ENCODE measurements at regions not wholly inside any gene's neighbourhood (a gene's known extent, or its start where the extent isn't known, plus 50 kb on each side); places are given as distances from the start of the nearest gene placed in this dataset.

DNA sequence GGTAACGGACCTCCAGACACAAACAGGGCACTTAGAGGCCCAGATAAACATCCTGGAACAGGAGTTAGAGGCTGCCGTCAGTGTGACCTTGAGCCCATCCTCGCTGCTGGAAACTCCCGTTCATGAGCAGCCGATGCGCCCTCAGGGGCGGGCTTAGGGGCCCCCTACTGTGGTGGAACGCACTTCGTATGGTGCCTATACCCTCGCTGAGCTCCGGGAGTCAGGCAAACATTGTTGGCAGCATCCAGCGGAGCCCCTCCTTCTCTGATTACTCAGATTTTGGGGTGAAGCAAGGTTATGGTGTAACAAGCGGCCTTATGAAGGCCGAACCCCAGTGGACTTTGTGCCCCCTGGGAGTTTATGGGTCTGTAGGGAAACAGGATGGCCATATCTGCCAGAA lies 205.3 kb upstream of the SYT4 start:
- DNase-seq, result no peak

DNA sequence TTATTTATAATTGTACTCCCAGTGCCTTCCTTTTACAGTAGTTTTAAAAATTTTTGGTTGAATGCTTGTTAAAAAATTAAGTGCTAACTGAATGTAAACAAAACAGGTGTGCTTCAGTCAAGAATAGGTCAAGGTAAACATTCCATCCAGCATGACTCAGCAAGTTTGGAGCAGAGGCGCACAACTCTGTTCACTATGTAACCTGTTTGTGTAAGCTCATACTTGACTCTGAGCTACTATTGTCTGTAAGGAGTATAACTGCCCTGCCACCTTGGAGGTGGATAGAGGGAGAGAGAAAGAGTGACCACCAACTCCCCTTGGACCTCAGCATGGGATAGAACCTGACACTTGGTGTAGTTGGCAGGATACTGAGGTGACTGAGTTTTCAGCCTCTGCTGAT lies 207.4 kb upstream of the SYT4 start:
- DNase-seq, result no peak

DNA sequence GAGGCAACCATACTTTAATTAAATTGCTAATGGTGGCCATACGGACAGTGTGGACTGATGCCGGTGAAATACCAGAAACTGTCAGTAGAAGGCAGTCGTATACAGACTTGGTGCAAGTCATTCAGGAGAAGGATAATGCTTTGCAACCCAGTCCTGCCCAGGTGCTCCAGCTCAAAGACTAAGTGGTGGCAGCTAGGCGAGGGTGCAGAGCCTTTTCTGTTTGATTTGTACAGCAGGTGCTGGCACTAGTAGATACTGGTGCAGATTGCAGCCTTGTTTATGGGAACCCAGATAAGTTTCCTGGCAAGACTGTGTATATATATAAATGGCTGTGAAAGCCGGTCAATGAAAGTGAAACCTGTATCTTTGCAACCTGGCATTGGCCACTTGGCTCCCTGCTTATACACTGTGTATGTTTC lies 208.3 kb upstream of the SYT4 start:
- DNase-seq, result no peak

DNA sequence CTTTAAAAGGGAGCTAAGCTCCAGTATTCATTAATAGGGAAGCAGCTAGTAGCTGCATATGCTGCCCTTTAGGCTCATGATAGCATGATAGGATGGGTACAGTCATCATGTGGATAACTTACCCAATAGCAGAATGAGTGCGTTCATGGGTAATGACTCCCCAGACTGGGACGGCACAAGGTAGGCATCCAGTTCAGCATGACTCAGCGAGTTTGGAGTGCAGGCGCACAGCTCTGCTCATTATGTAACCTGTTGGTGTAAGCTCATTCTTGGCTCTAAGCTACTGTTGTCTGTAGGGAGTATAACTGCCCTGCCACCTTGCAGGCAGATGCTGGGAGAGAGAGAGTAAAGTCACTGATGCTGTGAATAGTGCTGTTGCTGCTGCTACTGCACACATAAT lies 209.2 kb upstream of the SYT4 start:
- peak; percentile 7 for DNase-seq

DNA sequence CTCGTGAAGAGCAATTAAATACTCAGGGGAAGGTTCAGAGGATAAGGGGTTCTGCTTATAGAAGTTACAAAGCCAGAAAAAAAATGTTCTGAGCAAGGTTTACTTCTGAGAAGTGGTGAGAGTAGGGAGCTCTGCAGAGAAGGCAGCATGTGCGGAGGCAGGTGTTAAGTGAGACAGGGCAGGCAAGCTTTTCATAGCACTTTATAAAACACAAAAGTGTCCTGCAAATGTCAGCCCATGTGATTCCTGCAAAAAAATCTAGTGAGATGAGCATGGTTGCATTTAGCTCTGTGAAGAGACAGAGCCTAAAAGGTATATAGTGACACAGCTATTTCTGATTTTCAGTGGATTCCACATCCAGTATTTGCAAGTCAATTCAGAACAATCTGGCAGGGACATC lies 223.8 kb upstream of the SYT4 start:
- DNase-seq, result no peak

DNA sequence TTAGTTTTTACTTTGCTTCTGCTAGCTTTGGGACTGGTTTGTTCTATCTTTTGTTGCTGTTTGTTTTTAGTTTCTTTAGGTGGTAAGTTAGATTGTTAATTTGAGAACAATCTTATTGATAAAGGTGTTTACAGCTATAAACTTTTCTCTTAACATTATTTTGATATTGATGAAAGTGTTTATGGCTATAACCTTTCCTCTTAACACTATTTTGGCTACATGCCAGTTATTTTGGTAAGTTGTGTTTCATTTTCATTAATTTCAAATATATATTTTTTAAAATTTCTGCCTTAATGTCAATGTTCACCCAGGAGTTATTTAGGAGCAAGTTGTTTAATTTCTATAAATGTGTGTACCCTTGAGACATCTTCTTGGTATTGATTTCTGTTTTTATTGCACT lies 229.6 kb upstream of the SYT4 start:
- DNase-seq, result no peak

DNA sequence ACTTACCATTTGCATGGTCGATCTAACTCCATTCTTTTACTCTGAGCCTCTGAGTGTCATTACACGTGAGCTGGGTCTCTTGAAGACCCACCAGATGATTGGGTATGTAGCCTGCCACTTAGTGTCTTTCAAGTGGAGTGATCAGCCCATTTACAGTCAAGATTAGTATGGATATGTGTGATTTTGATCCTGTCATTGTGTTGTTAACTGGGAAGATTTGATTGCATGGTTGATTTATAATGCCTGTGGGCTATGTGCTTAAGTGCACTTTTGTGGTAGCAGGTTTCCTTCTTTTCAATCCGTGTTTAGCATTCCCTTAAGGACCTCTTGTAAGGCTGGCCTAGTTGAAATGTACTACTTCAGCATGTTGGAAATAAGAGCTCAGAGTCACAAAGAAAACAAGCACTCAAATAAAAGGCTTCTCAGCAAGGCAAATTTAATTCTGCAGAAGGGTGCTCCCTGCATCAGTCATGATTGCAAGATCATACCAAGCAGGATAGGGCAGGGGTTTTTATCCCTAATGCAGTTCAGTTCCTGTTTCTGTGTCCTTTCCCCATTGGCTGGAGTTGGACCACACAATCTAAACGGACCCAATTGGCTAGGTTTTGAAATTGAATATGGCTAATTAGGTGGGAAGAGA lies 230.7 kb upstream of the SYT4 start:
- no peak for DNase-seq

DNA sequence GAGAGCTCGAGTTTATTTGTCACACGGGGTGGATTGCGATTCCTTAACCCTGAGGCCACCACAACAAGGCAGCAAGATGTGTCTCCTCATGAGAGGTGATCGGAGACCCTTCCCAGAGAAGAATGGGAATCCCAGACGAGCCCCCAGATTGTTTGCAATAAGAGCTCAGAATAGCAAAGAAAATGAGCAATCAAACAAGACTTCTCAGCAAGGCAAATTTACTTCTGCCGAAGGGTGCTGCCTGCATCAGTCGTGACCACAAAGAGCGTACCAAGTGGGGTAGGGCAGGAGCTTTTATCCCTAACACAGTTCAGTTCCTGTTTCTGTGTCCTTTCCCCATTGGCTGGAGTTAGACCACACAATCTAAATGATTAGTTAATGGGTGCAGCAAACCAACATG lies 237.5 kb upstream of the SYT4 start:
- DNase-seq, result no peak

DNA sequence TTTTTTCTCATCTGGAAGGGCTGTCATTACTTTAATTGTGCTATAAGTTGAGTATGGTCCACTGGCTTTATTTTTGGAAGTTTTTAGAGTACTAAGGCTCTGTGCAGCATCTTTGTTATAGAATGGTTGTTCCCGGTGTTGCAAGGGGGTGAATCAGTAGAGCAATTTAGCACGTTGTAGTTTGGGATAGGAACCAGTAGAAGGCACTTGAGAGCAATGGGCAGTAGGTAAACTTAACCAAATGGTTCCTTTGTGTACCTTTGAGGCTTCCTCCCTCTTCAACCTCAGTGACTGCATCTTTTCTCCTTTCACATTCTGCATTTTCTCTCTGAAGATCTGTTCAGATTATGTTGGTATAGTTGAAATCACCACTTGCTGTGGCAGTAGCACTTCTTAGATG lies 238.2 kb upstream of the SYT4 start:
- no peak for DNase-seq

DNA sequence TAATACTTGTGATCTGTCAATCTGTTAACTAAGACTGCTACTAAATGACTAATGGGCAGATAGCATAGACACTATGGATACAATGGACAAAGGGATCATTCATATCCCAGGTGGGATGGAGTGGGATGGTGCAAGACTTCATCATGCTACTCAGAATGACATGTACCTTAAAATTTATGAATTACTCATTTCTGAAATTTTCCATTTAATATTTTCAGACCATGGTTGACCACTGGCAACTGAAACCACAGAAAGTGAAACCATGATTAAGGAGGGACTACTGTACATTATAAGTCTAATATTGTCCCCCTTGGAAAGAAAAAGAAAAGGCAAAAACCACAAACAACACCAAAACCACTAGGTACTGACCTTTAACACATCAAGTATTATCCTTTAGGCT lies 247.0 kb upstream of the SYT4 start:
- DNase-seq, result no peak

DNA sequence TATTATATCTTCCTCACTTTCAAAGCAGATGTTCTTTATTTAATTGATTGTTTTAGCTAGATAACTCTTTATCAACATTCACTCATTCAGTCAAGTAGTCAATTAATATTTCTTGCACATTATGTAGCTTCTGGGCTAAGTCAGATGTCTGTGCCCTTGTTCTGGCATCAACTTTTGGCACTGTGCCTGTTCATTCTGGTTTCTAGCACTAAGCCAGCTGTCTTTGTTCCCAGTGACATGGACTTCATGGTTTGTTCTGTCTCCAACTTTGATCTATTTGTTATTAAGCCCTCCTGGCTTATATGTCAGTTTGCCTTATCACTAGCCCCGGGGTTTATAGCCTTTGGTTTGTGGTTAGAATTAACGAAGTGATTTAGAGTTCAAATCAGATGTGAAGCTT lies 247.9 kb upstream of the SYT4 start:
- DNase-seq, result no peak

DNA sequence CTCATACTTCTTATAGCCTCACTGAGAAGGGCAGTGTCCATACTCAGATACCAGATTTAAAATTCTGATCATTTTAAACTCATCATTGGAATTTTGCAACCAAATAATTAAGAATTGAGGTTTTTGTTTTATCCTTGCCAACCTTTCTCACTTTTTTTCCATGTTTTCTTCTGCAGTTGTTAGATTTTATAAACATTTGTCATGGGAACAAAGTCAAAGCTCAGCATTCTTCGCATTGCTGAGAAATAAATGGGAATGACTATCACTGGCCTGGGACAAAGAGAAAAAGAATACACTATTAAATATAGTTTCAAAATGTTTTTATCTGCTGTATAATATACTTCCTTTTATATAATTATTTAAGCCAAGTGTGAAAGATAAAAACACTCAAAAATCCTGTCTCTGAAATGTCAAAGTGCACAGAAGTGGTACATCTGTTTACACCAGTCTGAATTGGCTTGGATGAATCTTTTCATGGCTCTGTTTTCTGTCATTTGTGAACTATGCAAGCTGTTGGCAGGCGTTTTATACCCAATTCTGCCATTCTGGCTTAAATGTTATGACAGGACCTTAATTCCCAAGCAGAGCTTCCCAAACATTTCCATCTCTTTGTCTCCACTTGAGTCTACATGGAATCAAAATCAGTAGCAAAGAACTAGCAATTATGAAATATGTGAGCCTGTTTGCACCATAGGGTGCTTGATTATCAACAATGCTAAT lies 249.3 kb upstream of the SYT4 start:
- no peak for DNase-seq

DNA sequence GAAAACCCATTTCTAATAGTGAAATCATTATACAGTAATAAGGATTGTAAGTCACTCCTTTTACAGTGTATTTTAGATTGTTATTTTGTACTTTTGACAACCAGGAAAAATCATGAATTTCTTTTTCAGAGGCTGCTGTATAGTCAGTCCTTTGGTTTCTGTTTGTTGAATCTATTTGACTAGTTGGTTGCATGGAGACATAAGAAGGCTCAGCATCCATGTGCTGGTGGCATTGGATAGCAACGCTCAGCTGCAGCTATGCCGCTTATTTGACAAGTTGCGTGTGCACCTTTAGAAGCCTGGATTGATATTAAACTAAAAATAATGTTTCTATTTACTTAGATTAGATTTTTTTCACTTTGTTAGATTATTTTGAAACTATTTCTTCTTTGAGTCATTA lies 254.1 kb upstream of the SYT4 start:
- no peak for DNase-seq

DNA sequence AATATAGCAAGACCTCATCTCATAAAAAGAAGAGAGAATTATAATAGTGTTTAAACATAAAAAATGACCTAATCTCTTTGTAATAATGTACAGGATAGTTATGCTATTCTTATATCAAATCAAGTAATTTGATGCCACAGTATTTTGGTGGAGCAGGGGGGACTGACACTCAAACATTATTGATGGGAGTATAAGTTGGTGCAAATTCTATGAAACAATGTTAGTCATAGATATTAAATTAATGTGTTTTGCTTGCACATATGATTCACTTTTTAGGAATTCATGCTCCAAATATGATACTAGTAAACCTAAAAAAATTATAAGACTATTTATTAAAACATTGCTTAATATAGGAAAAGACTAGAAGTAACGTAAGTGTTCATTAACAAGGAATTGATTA lies 256.1 kb upstream of the SYT4 start:
- no peak for DNase-seq

DNA sequence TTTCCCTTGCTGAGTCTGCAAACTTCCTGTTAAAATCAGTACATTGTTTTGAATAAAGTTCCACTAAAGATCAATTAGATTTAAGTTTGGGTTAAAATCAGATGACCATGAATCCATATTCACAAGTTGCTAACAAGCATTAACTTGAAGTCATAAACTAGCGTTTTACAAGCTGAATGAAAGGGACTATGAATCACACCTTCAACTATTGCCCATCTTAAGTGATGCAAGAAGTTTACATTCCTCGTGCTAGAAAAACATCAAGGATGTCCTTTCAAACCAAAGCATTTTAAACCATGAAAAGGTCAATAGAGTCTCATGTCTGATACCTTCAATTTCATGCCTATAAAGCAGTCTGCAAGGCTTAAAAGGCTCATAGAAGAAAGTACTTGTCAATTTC lies 257.2 kb upstream of the SYT4 start:
- no peak for DNase-seq

DNA sequence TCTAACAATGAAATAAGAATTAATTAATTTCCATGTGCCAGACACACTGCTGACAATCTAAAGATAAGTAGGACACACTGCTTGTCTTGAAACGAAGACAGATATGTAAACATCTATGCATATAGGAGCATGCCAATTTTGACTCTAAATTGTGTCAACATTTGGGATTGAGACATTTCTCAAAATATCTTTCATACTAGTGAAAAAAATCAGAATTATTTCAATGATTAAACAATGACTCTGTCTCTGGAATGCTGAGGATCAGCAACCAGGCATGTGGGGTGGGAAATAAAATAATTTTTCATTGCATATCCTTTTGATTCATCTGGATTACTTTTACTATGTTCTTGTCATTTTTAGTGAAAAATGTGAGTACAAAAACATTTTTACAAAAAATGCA lies 262.6 kb upstream of the SYT4 start:
- DNase-seq, result no peak

DNA sequence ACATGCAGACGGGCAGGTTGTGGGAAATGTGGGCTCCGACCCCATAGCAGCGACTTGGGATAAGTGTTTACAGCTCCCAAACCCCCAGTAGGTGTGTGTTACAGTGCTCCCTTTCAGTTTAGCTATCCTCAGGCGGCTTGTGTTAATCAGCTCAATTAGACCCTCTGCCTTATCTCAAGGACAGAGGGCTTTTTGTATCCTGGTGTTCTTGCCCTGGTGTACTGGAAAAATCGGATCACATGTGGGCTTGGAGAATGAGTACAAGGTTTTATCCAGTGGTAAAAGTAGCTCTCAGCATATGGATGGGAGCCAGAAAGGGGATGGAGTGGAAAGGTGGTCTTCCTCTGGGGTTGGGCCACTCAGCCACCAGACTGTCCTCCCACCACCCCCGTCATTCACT lies 264.7 kb upstream of the SYT4 start:
- DNase-seq, result no peak

DNA sequence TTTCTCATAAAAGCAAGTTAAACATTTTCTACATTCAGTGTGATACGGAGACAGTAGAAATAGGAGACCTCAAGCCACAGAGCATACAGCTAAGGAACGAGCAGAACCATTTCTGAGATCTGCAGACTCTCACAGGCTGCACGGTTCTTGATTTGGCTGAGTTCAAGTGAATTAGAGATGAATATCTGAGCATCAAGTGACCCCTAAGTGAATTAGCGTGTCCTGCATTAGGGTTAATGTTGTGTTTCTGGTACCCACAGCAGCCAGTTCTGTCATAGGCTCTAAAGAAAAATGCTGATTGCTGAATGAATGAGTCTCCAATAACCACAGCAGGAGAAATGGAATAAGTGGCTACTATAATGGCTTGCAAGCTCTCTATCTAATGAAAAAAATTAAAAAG lies 265.9 kb upstream of the SYT4 start:
- DNase-seq, result no peak

DNA sequence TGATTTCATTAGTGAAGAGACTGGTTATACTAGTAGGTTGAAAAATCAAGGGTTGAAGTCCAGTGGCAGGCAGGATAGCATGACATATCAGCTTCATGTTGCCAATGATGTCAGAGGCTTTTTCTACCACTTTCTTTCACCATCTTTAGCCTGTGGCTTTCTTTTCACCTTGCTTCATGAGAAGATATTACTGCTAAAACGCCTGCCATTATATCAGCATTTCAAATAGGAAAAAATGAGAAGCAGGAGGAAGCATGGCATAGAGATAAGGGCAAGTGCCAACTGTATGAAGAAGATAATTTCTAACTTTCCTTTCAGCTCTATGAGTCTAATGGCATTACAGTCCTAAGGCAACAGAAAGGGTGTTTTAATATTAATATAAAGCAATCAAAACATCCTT lies 270.2 kb upstream of the SYT4 start:
- no peak for DNase-seq

DNA sequence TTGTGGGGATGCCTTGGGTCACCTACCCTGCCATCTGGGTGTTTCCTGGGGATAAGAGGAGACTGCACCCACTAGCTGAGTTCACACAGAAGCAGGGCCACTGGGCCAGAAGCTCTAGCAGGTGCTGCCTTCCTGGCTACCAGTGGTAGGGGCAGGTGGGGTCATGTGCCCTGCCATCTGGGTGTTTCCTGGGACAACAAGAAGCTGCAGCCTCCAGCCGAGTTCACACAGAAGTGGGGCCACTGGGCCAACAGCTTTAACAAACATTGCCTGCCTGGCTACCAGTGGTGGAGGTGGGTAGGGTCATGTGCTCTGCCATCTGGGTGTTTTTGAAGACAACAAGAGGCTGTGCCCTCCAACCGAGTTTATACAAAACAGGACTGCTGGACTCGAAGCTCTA lies 282.2 kb upstream of the SYT4 start:
- DNase-seq, result no peak

DNA sequence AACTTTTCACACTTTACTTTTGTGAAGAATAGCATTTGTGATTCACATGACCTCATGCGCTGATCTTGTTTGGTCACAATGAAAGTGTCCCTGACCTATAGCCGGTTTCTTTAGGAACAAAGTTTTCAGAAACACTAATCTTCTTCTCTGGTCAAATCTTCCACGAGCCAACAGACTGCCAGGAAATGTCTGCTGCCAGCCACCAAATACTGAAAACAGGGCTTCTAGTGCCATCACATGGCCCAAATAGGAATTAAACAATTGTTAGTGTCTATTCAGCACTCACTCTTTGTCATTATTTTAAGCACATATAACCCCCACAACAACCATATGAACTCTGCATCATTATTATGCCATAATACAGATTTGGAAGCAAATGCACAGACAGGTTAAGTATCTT lies 286.5 kb upstream of the SYT4 start:
- DNase-seq, result no peak

DNA sequence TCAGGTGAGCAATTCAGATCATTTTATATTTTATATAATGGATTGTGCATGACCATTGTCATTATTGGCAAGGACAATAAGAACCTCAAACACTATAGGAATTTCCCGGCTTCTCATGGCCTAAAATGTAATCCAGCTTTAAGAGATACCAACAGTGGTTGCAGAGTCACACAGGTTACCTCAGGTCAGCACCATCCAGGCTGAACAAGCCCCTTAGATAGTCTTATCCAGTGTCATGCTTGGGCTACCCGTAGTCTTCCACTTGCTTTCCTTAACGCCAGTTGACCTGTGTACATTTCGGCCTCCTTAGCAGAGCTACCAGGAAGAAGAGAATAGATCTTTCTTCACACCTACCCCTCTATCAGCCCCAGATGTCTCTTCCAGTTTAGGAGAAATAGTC lies 293.3 kb upstream of the SYT4 start:
- DNase-seq, result no peak

DNA sequence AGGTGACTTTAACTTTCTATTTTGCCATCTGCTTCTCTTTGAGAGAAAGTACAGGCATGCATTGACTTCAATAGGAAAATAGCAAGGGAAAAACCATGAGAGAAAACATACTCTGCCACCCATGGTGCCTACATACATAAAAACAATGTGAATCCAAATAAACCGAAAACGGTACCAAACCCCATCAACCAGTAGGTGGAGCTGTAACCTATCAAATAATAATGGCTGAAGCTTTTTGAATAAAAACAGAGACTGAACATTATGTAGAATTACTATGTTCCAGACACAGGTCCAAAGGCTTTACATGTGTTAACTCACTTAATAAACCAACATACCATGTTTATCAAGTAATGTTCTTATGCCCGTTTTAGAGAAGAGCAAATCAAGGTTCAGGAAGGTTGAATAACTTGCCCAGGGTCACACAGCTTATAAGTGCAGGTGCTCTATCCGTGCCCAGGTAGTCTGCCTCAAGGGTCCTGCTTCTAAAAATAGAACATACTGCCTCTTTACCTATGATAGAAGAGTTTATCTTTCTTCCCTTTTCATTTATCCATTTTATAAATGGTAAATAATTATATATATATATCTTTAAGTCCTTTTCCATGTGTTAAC lies 293.9 kb upstream of the SYT4 start:
- peak; percentile 13 for DNase-seq

DNA sequence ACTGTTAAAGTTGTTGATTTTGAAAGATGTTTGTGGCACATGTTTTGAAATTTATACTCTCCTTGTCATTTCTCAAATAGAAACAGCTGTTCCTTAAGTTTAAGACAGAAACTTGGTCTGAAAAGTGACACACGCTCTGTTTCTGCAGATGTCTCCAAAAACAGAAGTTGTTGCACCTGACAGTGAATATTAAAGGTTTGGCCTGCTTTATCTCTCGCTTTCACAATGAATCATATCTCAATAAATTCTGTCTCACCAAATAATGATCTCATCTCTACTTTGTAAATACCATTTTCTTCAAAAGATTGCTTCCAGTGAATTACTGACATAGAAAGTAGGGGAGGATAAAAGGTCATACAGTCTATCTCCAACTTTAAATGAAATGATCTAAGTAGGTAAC lies 294.9 kb upstream of the SYT4 start:
- DNase-seq, result no peak

DNA sequence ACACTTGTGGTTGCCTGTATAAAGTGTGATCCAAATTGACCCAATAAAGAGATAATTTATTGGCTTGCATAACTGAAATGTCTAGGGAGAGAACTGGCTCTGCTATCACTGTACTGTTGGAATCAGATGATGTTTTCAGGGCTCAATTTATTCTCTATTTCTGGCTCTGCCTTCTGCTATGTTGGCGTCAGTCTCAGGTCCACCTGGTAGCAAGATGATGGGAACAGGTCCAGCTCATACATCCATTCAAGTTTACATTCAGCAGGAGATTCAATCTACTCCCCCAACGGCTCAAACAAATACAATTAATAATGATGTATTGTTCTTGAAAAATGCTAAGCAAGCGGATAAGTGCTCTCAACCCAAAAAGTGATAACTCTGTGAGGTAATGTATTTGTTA lies 297.7 kb upstream of the SYT4 start:
- no peak for DNase-seq

Data from CD4-positive, alpha-beta T cell treated with Interleukin-21 for 1 hour (primary cell).